Skeletal muscle cell (primary cell): ENCODE measurements at regions not wholly inside any gene's neighbourhood (a gene's known extent, or its start where the extent isn't known, plus 50 kb on each side); places are given as distances from the start of the nearest gene placed in this dataset.

Experiments
- DNase-seq: peaks from one replicate; pipeline ENCODE4 v3.0.0-alpha.2; 2010; ENCODE audit warnings: low read depth
- H3K4me3 ChIP-seq: 2 replicates; pipeline ENCODE4 v1.5.1; 2011; ENCODE audit warnings: low read depth, mild to moderate bottlenecking, control low read depth, low read length, moderate library complexity

DNA sequence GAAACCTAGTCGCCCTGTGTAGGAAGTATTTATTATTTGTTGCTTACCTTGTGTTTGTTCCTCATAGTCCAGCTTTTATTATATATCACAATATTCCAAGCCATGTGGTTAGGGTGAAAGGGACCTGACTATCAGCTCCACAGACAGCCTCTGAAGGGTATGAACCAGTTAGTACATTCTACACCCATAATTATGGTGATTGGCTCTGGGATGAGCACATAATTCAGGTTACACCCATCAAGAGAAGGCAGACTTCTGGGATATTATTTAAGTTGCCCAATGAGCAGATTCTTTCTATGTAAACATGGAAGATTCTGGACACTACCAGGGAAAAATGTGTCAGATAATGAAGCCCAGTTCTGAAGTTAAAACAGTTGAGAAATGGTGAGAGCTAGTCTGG, 168.0 kb downstream of the KIF4B start:
- no peak overlapping the region for H3K4me3 ChIP-seq
- no peak for DNase-seq

DNA sequence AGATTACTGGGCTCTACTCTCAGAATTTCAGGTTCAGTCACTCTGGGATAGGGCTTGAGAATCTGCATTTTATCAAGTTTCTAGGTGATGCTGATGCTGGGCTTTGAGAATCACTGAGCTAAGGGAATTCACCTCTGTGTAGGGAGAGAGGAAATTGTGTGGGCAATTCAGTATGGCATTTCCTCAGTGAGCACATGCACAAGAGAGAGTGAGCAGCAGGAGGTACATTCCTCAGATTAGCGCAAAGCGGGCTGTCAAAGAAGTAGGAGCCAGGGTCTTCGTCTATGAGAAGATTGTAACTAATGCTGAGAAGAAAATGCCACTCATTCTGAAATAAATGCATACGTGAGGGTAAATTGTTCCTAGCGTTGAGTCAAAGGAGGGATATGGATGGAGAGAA, 175.9 kb downstream of the KIF4B start:
- no peak overlapping the region for H3K4me3 ChIP-seq
- DNase-seq = no peak

DNA sequence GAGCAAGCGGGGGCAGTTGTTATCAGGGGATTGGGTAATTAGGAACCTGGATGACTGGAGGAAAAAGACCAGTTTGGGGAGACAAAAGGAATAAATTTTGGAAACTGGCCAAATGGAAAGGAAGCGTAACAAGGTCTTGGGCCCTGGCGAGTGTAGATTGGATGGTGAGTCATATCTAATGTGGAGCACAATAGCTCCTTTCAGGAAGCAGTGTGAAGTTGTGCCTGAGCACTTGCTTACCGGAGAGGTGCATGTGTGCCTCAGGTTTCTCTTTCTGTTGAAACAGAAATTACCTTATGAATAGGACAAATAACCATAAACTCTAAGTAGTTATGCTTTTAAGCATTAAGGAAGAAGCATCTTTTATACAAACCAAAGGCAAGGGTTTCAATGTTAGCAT, 176.4 kb downstream of the KIF4B start:
- DNase-seq = no peak
- no peak overlapping the region for H3K4me3 ChIP-seq

- H3K4me3 ChIP-seq = no peak overlapping the region
- DNase-seq = no peak
Observed at GRCh38 chr5:155193029-155193428, 179.5 kb downstream of the KIF4B start.

DNA sequence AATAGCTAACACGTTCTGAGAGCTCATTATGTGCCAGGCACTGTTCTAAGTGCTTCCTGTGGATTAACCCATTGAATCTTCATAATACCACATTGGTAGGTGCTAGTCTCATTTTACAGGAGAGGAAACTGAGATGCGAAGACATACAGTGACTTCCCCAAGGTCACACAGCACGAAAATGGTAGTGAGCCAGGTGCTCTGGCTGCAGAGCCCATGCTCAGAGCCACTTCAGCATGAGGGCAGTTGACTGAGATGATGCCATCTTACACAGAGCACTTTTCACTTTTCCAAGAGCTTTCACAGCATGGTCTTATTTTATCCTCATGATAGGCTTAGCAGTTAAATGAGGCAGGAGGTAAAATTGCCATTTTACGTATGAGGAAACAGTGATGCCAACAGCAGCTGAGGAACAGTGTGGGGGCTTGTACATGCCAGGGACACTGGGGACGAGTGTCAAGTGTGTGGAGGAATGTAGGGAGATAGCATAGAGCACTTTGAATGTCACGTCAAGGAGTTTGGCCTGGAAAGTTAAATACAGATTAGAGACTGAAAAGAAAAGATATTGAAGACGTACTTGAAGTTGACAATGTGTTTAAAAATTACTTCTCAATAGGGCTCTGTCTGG, 180.0 kb downstream of the KIF4B start:
- H3K4me3 ChIP-seq = no peak overlapping the region
- DNase-seq = no peak

GRCh38 chr5:155200608-155201007, 187.1 kb downstream of the KIF4B start:
- no peak for DNase-seq
- H3K4me3 ChIP-seq = no peak overlapping the region

DNA sequence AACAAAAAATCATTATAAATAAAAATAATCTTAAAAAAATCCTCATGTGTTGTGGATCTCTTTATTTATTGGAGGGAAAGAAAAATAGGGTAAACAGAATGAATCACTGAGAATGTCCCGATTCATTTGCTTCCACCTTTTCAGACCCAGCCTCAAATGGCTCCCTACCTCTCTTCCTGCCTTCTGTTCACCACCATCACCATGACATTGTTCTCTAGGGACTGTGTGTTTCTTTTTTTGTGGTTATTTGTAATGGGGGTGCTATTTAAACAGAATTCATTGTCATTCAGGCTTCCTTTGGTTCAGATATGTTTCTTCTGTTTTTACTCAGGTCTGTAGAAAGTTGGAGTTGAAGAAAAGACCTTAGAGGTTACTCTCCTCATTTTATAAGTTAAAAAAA, 198.2 kb downstream of the KIF4B start:
- DNase-seq = no peak
- no peak overlapping the region for H3K4me3 ChIP-seq

GRCh38 chr5:155222393-155222792, 208.8 kb downstream of the KIF4B start:
- no peak overlapping the region for H3K4me3 ChIP-seq
- no peak for DNase-seq

- H3K4me3 ChIP-seq = no peak overlapping the region
- DNase-seq = no peak
Observed at GRCh38 chr5:155229135-155229534, 215.6 kb downstream of the KIF4B start.

DNA sequence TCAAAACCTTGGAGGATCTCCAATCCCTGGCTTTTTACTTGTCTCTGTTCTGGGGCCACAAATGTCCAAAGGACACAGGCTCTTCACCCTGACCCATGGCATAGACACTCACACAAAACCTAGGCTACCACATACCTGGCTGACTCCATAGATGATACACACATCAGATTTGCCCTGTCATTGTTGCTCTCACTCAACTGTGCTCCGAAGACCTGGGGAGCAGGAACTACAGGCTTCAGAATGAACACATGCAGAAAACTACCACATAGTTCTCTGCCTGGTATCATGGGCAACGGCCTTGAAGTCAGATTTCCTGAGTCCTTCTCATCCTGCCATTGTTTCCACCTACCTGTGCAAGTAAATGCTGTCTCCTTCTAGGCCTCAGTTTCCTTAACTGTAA, 226.2 kb downstream of the KIF4B start:
- no peak for DNase-seq
- no peak overlapping the region for H3K4me3 ChIP-seq

GRCh38 chr5:155250596-155250995, 237.0 kb downstream of the KIF4B start:
- no peak for DNase-seq
- H3K4me3 ChIP-seq = no peak overlapping the region

DNA sequence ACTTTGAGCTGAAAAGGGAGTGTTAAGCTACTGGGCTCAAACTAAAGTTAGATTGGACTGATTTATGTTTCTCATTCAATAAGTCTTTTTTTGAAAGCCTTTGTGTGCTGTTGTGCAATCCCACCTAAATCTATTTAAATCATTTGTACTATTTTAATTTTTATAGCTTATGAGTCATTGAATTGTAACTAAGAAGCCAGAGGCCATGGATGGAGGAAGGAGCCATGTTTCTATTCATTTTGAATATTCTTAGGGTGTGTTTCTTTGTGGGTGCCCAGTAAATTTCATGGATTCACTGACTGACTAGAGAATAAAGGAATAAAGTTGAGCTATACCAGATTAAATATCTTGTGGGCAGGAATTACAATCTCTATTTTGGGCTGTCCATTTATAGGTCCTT, 238.5 kb downstream of the KIF4B start:
- H3K4me3 ChIP-seq = no peak overlapping the region
- no peak for DNase-seq

GRCh38 chr5:155252717-155253116, 239.2 kb downstream of the KIF4B start:
- no peak for DNase-seq
- H3K4me3 ChIP-seq = no peak overlapping the region

GRCh38 chr5:155254399-155254798, 240.8 kb downstream of the KIF4B start:
- no peak overlapping the region for H3K4me3 ChIP-seq
- DNase-seq = no peak

DNA sequence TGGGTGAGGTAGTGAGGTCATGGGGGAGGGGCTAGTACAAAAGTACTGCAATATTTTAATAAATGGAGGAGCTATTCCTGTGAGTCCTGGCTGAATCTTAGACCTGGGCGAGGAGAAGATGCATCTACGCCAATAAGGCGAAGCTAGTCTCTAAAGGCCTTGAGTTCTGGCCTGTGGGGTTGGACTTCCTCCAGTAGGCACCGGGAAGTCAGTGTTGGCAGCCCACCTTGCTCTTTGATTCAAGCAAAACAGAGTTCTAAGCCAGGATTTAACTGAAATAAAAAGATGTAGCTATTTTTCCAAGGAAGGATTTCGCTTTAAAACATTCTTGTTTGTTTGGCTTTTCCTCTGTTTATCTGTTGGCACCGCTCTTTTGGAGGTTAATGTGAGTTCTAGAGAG, 244.6 kb downstream of the KIF4B start:
- no peak for DNase-seq
- H3K4me3 ChIP-seq = no peak overlapping the region

DNA sequence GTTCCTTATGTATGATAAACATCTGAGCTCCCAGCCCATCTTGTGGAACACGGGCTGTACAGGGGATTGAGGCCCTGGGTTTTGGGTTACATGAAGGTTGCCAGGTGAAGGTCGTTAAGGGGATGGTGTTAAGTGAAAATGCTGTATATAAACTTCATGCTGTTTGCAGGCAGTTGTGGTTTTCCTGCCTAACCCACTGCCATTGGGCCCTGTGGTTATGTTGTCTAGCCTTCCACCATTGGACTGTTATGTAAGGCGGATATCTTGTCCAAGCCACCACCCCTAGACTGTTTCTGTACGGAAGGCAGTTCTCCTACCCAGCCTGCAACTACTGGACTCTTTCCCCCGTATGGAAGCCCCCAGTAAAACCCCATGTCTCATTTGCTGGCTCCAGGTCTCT, 246.1 kb downstream of the KIF4B start:
- DNase-seq = no peak
- no peak overlapping the region for H3K4me3 ChIP-seq

- DNase-seq = no peak
- H3K4me3 ChIP-seq = no peak overlapping the region
Observed at GRCh38 chr5:155260798-155261197, 247.2 kb downstream of the KIF4B start.

- no peak for DNase-seq
- no peak overlapping the region for H3K4me3 ChIP-seq
Observed at GRCh38 chr5:155263381-155263780, 249.8 kb downstream of the KIF4B start.

DNA sequence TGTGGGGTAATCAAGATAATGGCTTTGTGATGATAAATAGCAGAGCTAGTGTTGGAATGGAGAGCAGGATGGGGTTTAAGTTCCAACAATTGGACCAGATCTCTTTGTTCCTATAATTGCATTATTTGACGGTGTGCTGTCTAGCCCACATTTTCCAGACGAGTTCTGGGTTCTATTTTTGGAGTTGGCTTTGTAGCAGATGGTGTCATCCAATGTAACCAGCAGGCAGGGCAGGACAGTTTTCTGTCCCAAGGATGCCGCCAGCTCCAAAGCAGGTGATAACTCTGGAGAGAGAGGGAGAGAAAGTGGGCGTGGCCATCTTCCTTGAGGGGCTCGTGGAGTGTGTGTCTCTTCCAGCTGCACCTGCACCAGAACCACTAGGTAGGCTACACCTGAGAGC, 251.3 kb downstream of the KIF4B start:
- no peak for DNase-seq

DNA sequence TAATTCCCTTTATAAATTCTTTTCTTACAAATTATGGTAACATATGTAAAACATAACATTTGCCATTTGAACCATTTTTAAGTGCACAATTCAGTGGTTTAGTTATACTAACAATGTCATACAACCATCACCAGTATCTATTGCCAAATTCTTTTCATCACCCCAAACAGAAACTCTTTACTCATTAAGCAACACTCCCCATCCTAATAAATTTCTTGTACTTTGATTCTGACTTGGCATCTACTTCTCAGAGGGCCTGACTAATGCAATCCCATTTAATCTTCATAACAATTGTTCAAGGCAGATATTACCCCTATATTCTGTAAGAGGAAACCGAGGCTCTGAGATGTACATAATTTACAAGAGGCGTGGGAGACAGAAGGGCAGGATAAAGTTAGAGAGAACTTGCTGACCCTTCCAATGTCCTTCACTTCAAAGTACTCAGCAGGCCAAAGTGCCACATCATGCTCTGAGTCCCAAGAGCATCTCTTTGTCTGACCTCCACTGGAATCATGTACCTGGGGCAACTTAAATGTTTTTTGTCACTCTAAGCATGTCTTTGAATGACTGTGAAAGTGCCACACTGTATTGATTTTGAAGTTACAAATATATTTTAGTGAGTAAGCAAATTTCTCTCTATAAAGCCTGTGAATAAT, 255.3 kb downstream of the KIF4B start:
- no peak overlapping the region for H3K4me3 ChIP-seq
- no peak for DNase-seq

More for the DNA sequence above, 251.3 kb downstream of the KIF4B start:
- no peak overlapping the region for H3K4me3 ChIP-seq

DNA sequence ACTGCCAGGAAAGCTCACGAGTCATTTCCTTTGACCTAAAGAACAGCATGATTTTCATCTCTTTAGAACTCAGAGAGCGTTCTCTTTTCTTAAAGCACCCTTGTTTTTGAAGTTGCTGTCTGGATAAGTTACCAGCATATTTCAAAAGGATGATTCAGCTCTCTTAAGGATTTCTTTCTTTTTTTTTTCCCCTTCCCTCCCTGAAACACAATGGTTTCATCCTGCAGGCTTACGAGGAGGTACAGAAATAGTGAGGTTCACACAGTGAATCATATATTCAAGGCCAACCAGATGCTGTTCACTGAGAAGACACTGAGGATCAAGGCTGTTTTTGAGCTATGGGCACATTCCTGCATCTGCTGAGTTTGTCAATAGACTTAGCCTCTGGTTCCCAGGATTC, 257.2 kb downstream of the KIF4B start:
- H3K4me3 ChIP-seq = no peak overlapping the region
- peak; percentile 12 for DNase-seq

GRCh38 chr5:155274484-155274883, 260.9 kb downstream of the KIF4B start:
- no peak for DNase-seq
- no peak overlapping the region for H3K4me3 ChIP-seq
